Germinal center (tissue), 1 donor: ENCODE measurements at regions not wholly inside any gene's neighbourhood (a gene's known extent, or its start where the extent isn't known, plus 50 kb on each side); places are given as distances from the start of the nearest gene placed in this dataset.
"Not testable (repeated sequence)": the region's sequence is repeated elsewhere in the genome, so short reads cannot be mapped to it uniquely, and the experiment has no call there.

ENCODE experiments used
- DNase-seq: peaks from one replicate; pipeline ENCODE4 v3.0.0; 2012; ENCODE audit warnings: mixed read lengths, low spot score

DNA sequence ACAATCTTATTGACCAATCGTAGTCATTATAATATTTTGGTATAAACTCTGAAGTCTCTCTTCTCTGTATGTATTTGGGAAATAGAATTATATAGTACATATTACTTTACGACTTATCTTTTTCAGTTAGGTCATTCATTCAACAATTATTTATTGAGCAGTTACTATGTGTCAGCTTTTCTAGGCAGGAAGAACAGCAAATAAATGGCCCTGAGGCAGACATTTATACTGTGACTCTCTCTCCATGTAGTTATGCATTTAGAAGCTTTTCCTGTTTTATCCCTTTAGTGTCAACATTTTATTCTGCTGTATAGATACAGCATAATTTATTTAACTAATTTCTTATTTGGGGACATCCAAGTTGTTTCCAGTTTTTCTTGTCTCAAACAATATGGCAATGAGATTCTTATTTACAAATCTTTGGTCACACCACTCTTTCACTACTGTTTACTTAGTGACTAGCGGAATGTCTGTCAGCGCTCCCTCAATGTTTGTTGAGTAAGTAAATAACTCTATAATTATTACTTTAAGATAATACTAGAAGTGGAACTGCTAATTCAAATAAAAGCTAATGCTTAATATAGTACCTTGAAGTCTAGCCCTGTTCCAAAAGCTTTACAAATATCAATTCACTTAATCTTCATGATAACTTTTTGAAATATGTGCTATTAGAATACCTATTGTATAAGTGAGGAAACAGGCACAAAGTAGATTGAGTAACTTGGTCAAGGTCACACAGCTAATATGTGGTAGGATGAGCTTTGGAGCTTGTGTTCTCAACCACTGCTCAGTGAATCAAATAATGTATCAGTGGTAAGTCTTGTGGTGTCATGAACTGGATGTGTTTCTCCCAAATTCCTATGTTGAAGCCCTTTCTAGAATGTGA, 465.6 kb downstream of the SIPA1L2 start:
- no peak for DNase-seq

DNA sequence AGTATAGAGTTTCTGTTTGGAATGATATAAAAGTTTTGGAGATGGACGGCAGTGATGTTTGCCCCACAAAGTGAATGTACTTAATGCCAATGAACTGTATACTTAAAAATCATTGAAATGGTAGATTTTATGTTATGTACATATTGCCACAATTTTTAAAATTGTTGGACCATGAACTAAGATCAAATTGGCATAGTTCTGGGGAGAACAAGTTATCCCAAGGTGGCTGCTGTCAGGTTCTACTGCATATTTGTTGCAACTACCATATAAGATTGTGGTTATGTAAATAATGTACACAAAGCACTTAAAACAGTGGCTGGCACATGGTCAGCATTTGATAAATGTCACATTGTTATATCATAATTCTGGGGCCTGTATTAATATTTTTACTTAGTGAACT, 466.4 kb downstream of the SIPA1L2 start:
- no peak for DNase-seq

DNA sequence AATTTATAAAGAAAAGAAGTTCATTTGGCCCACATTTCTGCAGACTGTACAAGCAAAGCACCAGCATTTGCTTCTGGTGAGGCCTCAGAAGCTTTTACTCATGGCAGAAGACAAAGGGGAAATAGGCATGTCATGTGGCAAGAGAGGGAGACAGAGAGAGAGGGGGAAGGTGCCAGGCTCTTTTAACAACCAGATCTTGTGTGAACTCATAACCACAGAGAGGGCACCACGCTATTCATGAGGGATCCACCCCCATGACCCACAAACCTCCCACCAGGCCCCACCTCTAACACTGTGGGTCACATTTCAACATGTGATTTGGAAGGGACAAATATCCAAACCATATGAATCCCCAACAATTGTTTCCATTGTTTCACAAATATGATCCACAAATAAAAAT, 467.9 kb downstream of the SIPA1L2 start:
- DNase-seq: no peak

DNA sequence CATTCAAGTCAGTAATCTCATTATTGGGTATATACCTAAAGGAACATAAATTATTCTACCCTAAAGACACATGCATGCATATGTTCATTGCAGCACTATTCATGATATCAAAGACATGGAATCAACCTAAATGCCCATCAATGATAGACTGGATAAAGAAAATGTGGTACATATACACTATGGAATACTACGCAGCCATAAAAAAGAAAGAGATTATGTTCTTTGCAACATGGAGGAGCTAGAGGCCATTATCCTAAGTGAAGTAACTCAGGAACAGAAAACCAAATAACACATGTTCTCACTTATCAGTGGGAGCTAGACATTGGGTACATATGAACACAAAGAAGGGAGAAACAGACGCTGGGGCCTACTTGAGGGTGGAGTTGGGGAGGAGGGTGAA, 471.4 kb downstream of the SIPA1L2 start:
- DNase-seq: not testable (repeated sequence)

DNA sequence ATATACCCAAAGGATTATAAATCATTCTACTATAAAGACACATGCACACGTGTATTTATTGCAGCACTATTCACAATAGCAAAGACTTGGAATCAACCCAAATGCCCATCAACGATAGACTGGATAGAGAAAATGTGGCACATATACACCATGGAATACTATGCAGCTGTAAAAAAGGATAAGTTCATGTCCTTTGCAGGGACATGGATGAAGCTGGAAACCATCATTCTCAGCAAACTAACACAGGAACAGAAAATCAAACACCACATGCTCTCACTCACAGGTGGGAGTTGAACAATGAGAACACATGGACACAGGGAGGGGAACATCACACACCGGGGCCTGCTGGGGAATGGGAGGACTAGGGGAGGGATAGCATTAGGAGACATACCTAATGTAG, 473.9 kb downstream of the SIPA1L2 start:
- not testable (repeated sequence) for DNase-seq

DNA sequence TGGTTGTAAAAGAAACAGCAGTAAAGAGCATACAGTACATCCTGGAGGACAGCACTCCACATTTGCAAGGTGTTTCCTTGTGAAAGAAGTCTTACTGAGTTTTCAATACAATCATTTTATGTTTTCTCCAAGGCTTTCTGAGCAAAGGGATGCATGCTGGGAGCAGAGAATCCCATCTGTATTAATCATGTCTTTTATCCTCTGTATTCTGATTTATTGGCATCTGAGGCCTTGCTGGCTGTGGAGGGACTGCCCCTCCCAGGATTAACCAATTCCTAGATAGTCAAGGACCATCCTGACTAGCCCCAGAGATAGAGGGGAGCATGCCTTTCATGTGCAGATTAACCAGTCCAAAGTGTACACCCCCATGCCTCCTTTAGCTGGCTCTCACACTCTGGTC, 476.3 kb downstream of the SIPA1L2 start:
- no peak for DNase-seq

DNA sequence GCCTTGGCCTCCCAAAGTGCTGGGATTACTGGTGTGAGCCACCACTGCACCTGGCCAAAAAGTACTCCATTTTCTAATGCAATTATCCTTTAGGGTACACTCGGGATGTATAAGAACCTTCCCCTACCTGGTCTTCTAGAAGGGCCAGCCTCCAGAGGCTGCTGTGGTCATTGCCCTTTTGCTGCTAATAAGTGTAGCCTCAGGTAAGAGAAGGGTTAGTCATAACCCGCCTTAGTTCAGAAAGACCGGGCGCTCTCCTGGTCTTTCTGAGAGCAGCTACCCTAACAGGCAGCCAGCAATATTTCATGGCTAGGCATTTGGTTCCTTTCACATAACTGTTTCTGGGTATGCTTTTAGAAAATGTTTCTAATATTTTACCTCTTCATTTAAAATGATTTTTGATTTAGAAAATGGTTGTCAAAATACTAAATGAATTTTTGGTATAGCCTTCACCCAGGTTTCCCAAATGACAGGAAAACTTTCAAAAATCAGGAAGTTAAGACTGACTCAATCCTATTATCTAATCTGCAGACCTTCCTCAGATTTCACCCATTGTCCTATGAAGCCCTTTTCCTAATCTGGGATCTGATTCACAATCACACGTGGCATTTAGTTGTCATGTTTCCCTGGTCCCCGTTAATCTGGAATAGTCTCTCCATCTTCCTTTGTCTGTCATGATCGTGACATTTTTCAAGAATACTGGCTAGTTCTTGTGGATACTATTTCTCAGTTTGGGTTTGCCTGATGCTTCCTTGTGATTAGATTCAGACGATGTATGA, 479.0 kb downstream of the SIPA1L2 start:
- DNase-seq: no peak

DNA sequence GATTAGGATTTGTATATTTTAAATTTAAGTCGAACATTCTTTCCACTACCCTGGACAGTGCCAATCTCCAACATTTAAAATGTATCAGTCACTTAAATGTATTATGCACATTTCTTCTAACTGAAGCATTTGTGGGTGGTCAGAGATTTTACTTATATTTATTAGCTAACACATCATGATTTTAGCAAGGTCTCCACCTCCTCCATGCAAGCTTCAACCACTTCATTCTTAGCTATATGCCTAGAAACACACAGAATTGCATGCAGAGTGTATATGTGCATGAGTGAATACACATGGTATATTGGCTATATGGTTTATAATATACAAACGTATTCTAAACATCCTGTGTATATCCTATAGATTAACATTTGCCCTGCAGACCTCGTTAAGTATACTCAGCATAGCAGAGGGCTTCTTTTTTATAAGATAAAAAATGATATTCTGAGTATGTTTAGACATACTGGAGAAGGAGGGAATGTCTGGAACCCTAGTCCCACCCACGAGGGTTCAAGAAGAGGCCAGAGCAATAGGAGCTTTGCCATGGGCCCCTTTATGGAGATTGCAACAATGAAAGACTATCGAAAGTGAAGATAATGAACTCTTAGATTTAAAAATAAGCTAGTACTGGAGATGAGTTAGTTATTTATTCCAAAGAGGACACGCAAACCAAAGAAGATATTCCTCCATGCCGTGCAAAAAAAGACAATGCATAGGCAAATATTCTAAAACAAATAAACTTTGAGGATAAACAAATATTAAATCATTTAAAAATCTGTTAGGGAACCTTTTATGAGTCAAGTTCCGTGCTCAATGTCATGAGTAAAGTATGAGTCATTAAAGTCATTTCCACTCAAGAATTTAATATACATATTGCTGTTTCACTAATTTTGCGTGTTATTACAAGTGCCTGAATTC, 480.4 kb downstream of the SIPA1L2 start:
- no peak for DNase-seq

DNA sequence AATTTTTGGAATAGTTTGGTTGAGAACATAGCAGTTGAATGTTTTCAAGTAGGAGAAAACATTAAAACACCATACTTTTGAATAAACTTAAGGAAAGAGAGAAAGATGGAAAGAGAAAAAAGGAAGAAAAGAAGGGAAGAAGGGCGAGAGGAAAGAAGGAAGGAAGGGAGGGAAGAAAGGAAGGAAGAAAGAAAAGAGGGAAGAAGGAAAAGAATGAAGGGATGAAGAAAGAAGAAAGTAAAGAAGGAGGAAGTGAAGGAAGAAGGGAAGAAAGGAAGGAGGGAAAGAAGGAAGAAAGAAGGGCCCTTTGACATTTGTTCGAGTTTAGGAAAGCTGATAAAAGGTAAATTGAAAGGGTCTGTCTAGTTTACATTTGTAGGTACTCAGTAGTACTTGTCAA, 482.7 kb downstream of the SIPA1L2 start:
- DNase-seq: no peak

DNA sequence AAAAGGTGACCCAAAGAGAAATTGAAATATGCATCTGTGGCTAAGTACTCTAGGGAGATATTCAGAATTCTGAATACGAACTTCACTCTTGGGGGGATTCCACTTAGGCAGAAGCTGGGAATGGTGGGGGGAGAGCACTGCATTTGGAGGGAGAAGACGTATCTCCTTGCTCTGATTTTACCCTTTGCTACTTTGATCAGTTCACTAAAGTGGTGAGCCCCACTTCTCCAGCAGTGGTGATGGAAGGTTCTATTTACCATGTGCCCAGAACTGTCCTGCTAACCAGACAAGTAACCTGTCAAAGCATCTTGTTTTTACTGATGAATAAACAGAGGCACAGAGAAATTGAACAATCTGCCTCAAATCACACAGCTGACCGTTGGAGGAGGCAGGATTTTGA, 483.4 kb downstream of the SIPA1L2 start:
- no peak for DNase-seq

DNA sequence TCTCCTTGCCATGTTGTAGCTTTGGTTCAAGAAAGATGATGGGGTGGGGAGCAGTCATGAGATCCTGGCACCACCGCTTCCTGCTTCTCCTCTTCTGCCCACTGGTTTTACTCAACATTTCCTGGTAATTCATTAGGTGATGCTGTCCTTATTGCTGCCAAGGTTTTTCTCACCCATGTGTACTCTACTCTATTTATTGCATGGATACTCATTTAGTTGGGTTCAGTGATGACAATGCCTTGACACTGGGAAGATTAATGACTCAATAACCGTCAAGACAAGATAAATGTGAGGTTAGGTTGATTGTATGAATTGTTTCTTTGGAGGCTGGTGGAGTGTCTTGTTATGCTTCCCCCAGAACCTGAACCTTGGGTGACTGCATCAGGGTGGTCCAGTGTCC, 484.2 kb downstream of the SIPA1L2 start:
- no peak for DNase-seq

DNA sequence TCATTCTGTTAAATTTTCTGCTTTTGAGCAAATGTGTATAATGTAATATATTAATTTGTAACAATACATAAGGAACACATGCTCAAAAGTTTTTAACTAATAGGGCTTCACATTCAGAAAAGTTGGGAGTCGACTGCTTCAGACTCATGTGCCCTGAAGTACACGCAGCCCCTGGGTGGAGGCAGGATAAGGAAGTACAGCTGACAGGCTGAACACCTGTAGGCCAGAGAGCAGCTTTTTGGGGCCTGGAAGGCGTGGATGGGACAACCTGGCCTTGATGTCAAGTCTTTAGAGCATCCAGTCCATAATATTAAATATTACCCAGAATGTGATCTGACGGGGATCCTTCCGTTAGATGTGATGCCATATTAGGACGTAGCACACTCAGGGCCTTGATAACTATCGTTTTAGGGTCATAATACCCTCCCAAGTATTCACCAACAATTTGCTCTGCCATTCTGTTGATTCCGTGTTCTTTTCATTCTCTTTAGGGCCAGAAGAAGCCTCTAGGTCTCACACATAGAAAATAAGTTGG, 485.2 kb downstream of the SIPA1L2 start:
- DNase-seq: no peak

DNA sequence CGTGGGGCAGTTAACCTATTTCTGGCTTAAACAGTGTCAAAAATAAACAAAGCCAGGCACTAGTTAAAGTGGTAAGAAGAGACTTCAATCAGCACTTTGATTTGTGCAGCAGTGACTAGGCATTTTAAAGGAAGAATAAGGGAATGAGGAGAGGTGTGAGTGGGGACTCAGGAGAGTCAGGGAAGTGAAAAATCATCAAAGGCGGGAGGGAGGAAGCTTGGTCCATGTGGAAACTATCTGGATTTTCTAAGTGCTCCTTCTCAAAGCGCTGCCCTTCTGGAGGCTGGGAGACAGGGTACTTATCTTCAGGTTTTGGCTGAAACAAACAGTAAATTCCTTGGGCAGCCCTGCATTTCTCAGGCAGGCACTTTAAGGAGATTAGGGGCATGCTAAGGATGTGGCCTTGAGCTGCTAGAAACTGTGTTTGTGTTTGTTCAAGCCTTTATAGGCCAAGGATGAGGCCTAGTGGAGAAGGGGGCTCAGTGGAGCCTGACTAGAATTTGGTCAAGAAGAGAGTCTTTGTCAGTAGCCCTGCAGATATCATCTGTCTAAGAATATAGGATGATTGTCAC, 486.5 kb downstream of the SIPA1L2 start:
- DNase-seq: no peak

DNA sequence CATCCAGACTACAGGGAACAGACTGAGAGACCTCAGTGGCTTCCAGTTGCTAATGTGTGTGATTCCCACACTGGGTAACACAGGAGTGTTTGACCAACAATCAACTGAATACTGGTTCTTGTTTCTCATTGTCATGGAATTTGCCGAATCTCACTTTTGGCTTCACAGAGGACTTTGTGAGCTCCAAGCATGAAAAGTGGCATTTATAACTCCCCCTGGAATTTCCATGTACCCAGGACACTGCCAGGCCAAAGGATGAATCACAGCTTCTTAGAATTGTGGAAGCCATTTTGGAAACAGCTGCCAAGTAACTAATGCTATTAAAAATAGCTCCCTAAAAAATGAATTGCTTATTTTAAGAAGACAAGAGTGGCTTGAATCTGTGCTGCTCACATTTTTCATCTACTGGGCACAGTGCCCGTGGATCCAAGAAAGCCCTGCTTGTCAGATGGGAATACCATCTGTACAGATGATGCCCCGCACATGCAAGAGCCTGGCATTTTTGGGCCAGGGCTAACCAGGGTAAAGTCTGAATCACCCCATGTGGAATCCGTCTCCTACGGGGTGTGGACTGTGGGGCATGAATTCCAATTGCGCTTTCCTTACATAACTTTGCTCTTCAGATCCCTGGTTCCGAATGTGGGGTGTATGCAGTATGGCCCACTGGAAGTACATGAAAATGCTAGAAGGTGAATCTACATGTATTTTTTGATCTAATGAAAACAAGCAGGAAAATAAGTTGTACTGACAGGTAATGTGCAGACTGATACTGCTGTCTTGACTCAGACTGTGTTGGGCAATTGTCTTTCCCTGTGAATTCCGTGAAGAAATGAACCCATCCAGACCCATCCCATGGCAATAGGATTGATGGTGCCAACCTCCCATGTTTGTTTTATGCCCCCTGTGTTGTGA, 487.3 kb downstream of the SIPA1L2 start:
- no peak for DNase-seq

DNA sequence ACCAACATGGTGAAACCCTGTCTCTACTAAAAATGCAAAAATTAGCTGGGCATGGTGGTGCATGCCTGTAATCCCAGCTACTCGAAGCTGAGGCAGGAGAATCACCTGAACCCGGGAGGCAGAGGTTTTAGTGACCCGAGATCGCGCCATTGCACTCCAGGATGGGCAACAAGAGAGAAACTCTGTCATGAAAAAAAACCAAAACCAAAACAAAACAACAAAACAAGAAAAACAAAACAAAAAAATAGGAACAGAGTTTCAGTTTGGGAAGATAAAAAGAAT, 488.8 kb downstream of the SIPA1L2 start:
- not testable (repeated sequence) for DNase-seq

DNA sequence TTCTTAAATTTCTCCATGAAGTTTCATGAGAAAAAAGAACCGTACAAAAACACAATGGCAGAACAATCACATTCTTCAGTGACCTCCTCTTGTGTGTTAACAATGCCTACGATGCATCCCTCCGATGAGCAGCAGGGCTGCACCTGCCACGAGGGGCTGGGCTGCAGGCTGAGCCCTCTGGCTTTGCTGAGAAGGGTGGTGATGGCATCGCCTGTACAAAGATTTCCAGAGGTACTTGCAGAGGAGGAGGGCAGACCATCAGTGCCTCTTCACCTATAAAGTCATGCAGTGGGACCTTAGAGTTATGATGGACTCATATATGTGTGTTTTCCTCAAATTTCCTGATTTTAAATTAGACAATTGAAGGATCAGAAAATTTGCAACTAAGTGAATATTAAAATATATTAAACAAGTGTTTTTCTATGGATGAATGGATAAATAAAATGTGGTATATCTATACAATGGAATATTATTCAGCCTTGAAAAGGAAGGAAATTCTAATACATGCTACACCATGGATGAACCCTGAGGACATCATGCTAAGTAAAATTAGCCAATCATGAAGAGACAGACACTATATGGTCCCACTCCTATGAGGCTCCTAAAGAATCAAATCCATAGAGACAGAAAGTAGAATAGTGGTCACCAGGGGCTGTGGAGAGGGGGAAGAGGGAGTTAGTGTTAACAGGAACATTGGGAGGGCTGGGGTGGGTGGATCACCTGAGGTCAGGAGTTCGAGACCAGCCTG, 489.3 kb downstream of the SIPA1L2 start:
- DNase-seq: no peak

DNA sequence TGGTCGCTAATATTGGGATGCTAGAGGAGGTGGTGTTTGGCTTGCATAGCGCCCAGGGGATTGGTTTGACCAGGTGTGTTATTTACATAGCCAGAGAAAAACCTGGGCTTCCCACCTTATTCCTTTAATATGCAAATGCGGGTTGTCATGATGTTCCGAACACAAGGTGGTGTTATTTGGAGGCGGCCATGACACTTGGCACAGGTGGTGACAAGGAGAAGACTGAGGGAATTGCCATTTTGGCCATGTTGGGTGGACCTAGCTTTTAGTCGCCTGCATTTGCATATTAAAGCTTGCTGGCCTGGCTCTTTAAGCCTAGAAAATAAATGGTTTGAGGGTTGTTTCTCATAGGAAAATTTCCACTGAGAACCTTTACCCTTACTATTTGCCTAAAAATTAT, 490.5 kb downstream of the SIPA1L2 start:
- DNase-seq: no peak

DNA sequence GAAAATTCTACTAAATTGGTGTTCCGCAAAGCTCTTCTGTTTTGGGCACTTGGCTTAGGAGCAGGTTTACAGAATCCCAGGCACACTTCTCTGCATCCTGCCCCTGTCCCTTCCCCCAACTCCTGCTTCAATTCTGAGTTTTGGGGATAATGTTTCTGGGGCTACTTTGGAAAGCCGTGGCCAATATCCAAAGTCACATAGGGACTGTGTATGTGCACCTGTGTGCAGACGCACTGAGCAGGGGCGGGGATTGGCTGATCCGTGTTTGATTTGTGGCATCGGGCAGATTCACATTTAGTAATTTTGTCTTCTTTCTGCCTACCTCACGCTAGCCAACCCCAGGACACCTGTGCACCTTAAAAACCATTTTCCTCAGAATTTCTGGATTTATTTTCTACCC, 491.9 kb downstream of the SIPA1L2 start:
- no peak for DNase-seq

DNA sequence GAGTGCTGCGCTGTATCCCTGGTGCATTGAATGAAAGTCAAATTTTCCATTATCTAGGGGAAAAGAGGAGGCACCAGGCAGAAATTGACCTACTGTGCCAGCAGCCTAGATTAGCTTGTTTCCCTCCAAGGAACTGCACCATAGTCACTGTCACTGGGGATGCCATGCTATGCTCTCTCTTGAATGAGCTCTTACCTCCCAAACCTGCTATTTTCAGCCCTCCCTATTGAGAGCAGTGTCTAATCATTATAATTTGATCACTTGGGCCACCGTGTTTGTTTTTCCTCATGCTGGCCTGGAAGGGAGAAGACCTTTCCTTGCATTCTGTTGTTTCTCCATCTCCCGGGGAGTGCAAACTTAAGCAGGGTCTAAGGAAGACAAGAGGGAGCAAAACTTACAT, 492.9 kb downstream of the SIPA1L2 start:
- DNase-seq: no peak

DNA sequence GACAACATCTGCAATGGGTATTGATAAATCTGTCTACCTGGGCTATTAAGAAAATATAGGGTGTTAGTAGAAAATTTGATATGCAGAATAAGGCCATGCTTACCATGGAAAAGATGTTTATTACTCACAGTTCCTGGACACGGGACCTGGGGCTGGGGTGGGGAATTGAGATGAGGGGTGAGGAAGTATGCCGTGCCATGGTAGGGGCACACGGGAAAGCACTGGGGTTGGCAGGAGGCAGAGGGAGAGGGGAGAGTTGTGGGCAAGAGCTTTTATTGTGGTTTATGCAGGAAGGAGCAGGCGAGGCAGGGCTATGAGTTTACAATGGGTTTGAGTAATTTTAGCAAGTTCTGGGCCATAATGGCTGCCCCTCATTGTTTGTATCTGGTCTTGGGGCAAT, 493.8 kb downstream of the SIPA1L2 start:
- no peak for DNase-seq
